BJ (cell line): ENCODE measurements at regions not wholly inside any gene's neighbourhood (a gene's known extent, or its start where the extent isn't known, plus 50 kb on each side); places are given as distances from the start of the nearest gene placed in this dataset.

Source experiments
- CTCF ChIA-PET: fragments of 350-600 bp; formaldehyde crosslinking; extraction: SDS; loops from one replicate; lab custom pipeline; 2021; ENCODE audit warnings: antibody characterized with exemption, inconsistent platforms; lab: Yijun Ruan, JAX
- POLR2A ChIA-PET: fragments of 300-600 bp; sonication (Branson Sonifier 250); formaldehyde crosslinking; extraction: SDS; loops from one replicate; lab custom pipeline; 2021; ENCODE audit warnings: antibody characterized with exemption; lab: Charles Lee
- DNase-seq: peaks from one replicate; pipeline ENCODE4 v3.0.0-alpha.2; 2011; ENCODE audit warnings: low read depth
- H3K27me3 ChIP-seq: 2 replicates; pipeline ENCODE4 v1.6.0; 2011; ENCODE audit warnings: low read length; ENCODE audit not compliant: control insufficient read depth, insufficient read depth
- H3K36me3 ChIP-seq: 2 replicates; pipeline ENCODE4 v1.5.1; 2011; ENCODE audit warnings: low read length; ENCODE audit not compliant: control insufficient read depth, insufficient read depth
- H3K4me3 ChIP-seq: 2 replicates; pipeline ENCODE4 v1.5.1; 2011; ENCODE audit warnings: low read depth, mild to moderate bottlenecking, control low read depth, low read length
- TF ChIP-seq, protein P1 (sequence below): IDR thresholded peaks from 2 replicates; pipeline ENCODE4 v1.5.1; 2011; ENCODE audit warnings: low read depth, mild to moderate bottlenecking, control low read depth, inconsistent platforms, low read length, moderate library complexity; ENCODE audit not compliant: insufficient read depth

- no peak overlapping the region for H3K4me3 ChIP-seq
- CTCF ChIA-PET: interaction anchor here (0.8 kb wide), 1 partner anchor 15 kb away, joined by 3 read pairs; no protein-coding TSS in a partner anchor
- POLR2A ChIA-PET: no interaction called here
- no peaks in the 10 kb centered on the region for H3K27me3 ChIP-seq
- no peaks in the 10 kb centered on the region for H3K36me3 ChIP-seq
- no peak for DNase-seq
- TF ChIP-seq, protein P1, sequence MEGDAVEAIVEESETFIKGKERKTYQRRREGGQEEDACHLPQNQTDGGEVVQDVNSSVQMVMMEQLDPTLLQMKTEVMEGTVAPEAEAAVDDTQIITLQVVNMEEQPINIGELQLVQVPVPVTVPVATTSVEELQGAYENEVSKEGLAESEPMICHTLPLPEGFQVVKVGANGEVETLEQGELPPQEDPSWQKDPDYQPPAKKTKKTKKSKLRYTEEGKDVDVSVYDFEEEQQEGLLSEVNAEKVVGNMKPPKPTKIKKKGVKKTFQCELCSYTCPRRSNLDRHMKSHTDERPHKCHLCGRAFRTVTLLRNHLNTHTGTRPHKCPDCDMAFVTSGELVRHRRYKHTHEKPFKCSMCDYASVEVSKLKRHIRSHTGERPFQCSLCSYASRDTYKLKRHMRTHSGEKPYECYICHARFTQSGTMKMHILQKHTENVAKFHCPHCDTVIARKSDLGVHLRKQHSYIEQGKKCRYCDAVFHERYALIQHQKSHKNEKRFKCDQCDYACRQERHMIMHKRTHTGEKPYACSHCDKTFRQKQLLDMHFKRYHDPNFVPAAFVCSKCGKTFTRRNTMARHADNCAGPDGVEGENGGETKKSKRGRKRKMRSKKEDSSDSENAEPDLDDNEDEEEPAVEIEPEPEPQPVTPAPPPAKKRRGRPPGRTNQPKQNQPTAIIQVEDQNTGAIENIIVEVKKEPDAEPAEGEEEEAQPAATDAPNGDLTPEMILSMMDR: no peak
Measured at GRCh38 chr1:66439031-66439740, 94.8 kb upstream of the SGIP1 start.

- no peak for DNase-seq
- Histone ChIP-seq H3K27me3 (no peaks in the 10 kb centered on the region), H3K36me3 (no peaks in the 10 kb centered on the region), H3K4me3 (no peak overlapping the region)
- TF ChIP-seq, protein P1: 0 out of 2 replicates have a peak, but pooled peaks have one; percentile 14
- POLR2A ChIA-PET: no interaction called here
- CTCF ChIA-PET: interaction anchor here (0.7 to 11.2 kb wide), 6 partner anchors 93 to 1016 kb away, joined by 3 to 293 read pairs (median 4); no protein-coding TSS in a partner anchor
Measured at GRCh38 chr1:66443793-66444192, 90.2 kb upstream of the SGIP1 start.

GRCh38 chr1:66444438-66445265, 89.3 kb upstream of the SGIP1 start:
- H3K4me3 ChIP-seq: no peak overlapping the region
- POLR2A ChIA-PET: no interaction called here
- CTCF ChIA-PET: interaction anchor here (1.0 to 11.2 kb wide), 12 partner anchors 8 to 487 kb away, joined by 4 to 293 read pairs (median 16); no protein-coding TSS in a partner anchor
- TF ChIP-seq, protein P1: no peak
- DNase-seq: no peak
- H3K36me3 ChIP-seq: no peaks in the 10 kb centered on the region
- no peaks in the 10 kb centered on the region for H3K27me3 ChIP-seq

- ChIA-PET POLR2A (interaction anchor here (0.6 kb wide), 1 partner anchor 1378 kb away, joined by 3 read pairs; no protein-coding TSS in a partner anchor), CTCF (interaction anchor here (0.7 to 11.2 kb wide), 35 partner anchors 9 to 758 kb away, joined by 3 to 293 read pairs (median 5); partner anchors contain the start of gene DYNLT5)
- Histone ChIP-seq H3K27me3 (no peaks in the 10 kb centered on the region), H3K36me3 (no peaks in the 10 kb centered on the region), H3K4me3 (no peak overlapping the region)
- TF ChIP-seq, protein P1: no peak
- no peak for DNase-seq
Measured at GRCh38 chr1:66445492-66446181, 88.3 kb upstream of the SGIP1 start.
